Head of caudate nucleus (tissue), 42 donors: ENCODE measurements at regions not wholly inside any gene's neighbourhood (a gene's known extent, or its start where the extent isn't known, plus 50 kb on each side); places are given as distances from the start of the nearest gene placed in this dataset.

Source experiments
- DNase-seq, 42 donors: peaks; one replicate each; pipeline versions ENCODE4 v3.0.0 to v3.0.0-alpha.2; 2020 to 2021; ENCODE audit warnings: mixed read lengths in 7 of 42
- intact Hi-C: fragments of 100-400 bp; cut with DNase I; formaldehyde crosslinking; loops from one replicate; pipeline ENCODE4 v1.15.0; 2022

- DNase-seq = peak in 1 of 42 donors; percentile 26
- intact Hi-C loops = no loop called here
Observed at GRCh38 chr12:98456041-98456440, 59.3 kb upstream of the TMPO start.

- intact Hi-C loops = no loop called here
- DNase-seq = peak in 31 of 42 donors; percentile 4 to 56 (median 21)
Observed at GRCh38 chr12:98456576-98457573, 58.5 kb upstream of the TMPO start.

- intact Hi-C loops = no loop called here
- peak in 1 of 42 donors; percentile 32 for DNase-seq
Observed at GRCh38 chr12:98464190-98464589, 51.2 kb upstream of the TMPO start.

GRCh38 chr12:98465505-98465904 lies 49.9 kb upstream of the TMPO start:
- no peak for DNase-seq
- intact Hi-C loops = no loop called here
